ENCODE measurements at regions not wholly inside any gene's neighbourhood (a gene's known extent, or its start where the extent isn't known, plus 50 kb on each side); places are given as distances from the start of the nearest gene placed in this dataset.

- Histone ChIP-seq H3K4me1 (peaks cover 5% of the 10 kb centered on the region), H3K27me3 (no peaks in the 10 kb centered on the region), H3K36me3 (no peaks in the 10 kb centered on the region), H3K9me3 (no peaks in the 10 kb centered on the region), H3K4me3 (no peak overlapping the region), H3K27ac (no peak overlapping the region)
- TF ChIP-seq CTCF (IDR thresholded peaks at IDR 0.05) (no peak), POLR2AphosphoS5 (IDR thresholded peaks at IDR 0.05) (no peak)
- 81% methylated on average over 7 of the region's 7 CpGs for WGBS
- DNase-seq (ENCODE audit: low spot score in 2 of 2), result no peak
Observed at GRCh38 chr21:15132781-15133180, 68.0 kb upstream of the NRIP1 start.

GRCh38 chr21:15134701-15135470 lies 70.1 kb upstream of the NRIP1 start:
- TF ChIP-seq POLR2A (IDR thresholded peaks at IDR 0.05), result no peak
- TF ChIP-seq CTCF (IDR thresholded peaks at IDR 0.05), result no peak
- TF ChIP-seq POLR2AphosphoS5 (IDR thresholded peaks at IDR 0.05), result no peak
- no peak for TF ChIP-seq EP300 (IDR thresholded peaks at IDR 0.05)
- Histone ChIP-seq H3K4me1 (peaks cover 5% of the 10 kb centered on the region), H3K4me3 (no peak overlapping the region), H3K27me3 (peaks cover 3% of the 10 kb centered on the region), H3K9me3 (no peaks in the 10 kb centered on the region), H3K27ac (no peak overlapping the region), H3K36me3 (no peaks in the 10 kb centered on the region)
- 46% methylated on average over 7 of the region's 7 CpGs for WGBS
- no peak for DNase-seq (ENCODE audit: low spot score in 2 of 2)

- H3K27ac ChIP-seq, result no peak overlapping the region
- no peak for TF ChIP-seq POLR2A (IDR thresholded peaks at IDR 0.05)
- no peak for TF ChIP-seq POLR2AphosphoS5 (IDR thresholded peaks at IDR 0.05)
- no peak for TF ChIP-seq EP300 (IDR thresholded peaks at IDR 0.05)
- TF ChIP-seq CTCF (IDR thresholded peaks at IDR 0.05), result no peak
- no peak overlapping the region for H3K4me3 ChIP-seq
- peaks cover 3% of the 10 kb centered on the region for H3K27me3 ChIP-seq
- no peaks in the 10 kb centered on the region for H3K36me3 ChIP-seq
- WGBS, result 71% methylated on average over 3 of the region's 3 CpGs
- H3K4me1 ChIP-seq, result peaks cover 5% of the 10 kb centered on the region
- DNase-seq (ENCODE audit: low spot score in 2 of 2), result no peak
- H3K9me3 ChIP-seq, result no peaks in the 10 kb centered on the region
Observed at GRCh38 chr21:15135867-15136629, 71.2 kb upstream of the NRIP1 start.

GRCh38 chr21:15138490-15138889 lies 73.7 kb upstream of the NRIP1 start:
- H3K27me3 ChIP-seq, result peaks cover 3% of the 10 kb centered on the region
- H3K4me1 ChIP-seq, result peaks cover 5% of the 10 kb centered on the region
- H3K27ac ChIP-seq, result no peak overlapping the region
- no peak overlapping the region for H3K4me3 ChIP-seq
- no peaks in the 10 kb centered on the region for H3K36me3 ChIP-seq
- no peaks in the 10 kb centered on the region for H3K9me3 ChIP-seq
- TF ChIP-seq POLR2AphosphoS5 (IDR thresholded peaks at IDR 0.05), result no peak
- no peak for TF ChIP-seq POLR2A (IDR thresholded peaks at IDR 0.05)
- TF ChIP-seq CTCF (IDR thresholded peaks at IDR 0.05), result no peak
- no peak for TF ChIP-seq EP300 (IDR thresholded peaks at IDR 0.05)
- no peak for DNase-seq (ENCODE audit: low spot score in 2 of 2)
- 21% methylated on average over 7 of the region's 7 CpGs for WGBS

- DNase-seq (ENCODE audit: low spot score in 2 of 2), result no peak
- TF ChIP-seq EP300 (IDR thresholded peaks at IDR 0.05) (no peak), POLR2AphosphoS5 (IDR thresholded peaks at IDR 0.05) (no peak)
- WGBS, result 58% methylated on average over 4 of the region's 4 CpGs
- Histone ChIP-seq H3K27ac (no peak overlapping the region), H3K4me3 (no peak overlapping the region), H3K9me3 (no peaks in the 10 kb centered on the region), H3K27me3 (peaks cover 3% of the 10 kb centered on the region), H3K36me3 (no peaks in the 10 kb centered on the region), H3K4me1 (peaks cover 2% of the 10 kb centered on the region)
Observed at GRCh38 chr21:15139898-15140297, 75.1 kb upstream of the NRIP1 start.

Measured in suprapubic skin (tissue), 4 donors.